PC-9 (cell line): ENCODE measurements at regions not wholly inside any gene's neighbourhood (a gene's known extent, or its start where the extent isn't known, plus 50 kb on each side); places are given as distances from the start of the nearest gene placed in this dataset.
"Not testable (repeated sequence)": the region's sequence is repeated elsewhere in the genome, so short reads cannot be mapped to it uniquely, and the experiment has no call there.

Experiments used
- BruUV-seq: library from RNA; stranded (reverse); fragments of 400-500 nt; replicated peaks from 2 replicates; lab custom pipeline; 2021; lab: Mats Ljungman, UMichigan
- CTCF ChIA-PET: fragments of 300-600 bp; sonication (Branson Sonifier 250); formaldehyde crosslinking; loops from one replicate; lab custom pipeline; 2022; ENCODE audit warnings: antibody characterized with exemption; lab: Charles Lee
- POLR2A ChIA-PET: fragments of 300-600 bp; sonication (Branson Sonifier 250); formaldehyde crosslinking; loops from one replicate; lab custom pipeline; 2022; ENCODE audit warnings: antibody characterized with exemption; ENCODE audit not compliant: unreplicated experiment; lab: Charles Lee
- DNase-seq, 2 experiments: peaks; one replicate each; pipeline versions ENCODE4 v3.0.0 to v3.0.0-alpha.2; 2015 to 2022; ENCODE audit warnings: mixed read lengths in 1 of 2
- H2AFZ ChIP-seq: fragments of 200-600 bp; sonication (generic); 2 replicates; pipeline ENCODE4 v1.8.1; 2017; ENCODE audit warnings: antibody characterized with exemption
- H3F3A ChIP-seq: fragments of 200-600 bp; sonication (generic); 2 replicates; pipeline ENCODE4 v1.8.1; 2017; ENCODE audit warnings: antibody characterized with exemption, mild to moderate bottlenecking, low read depth; ENCODE audit not compliant: insufficient read depth
- H3K27ac ChIP-seq: fragments of 200-600 bp; sonication (generic); 2 replicates; pipeline ENCODE4 v1.6.1; 2016; ENCODE audit warnings: mixed run types
- H3K27me3 ChIP-seq: fragments of 200-600 bp; sonication (generic); 2 replicates; pipeline ENCODE4 v1.6.1; 2016; ENCODE audit warnings: low read depth, mixed run types; ENCODE audit not compliant: insufficient read depth
- H3K36me3 ChIP-seq: fragments of 200-600 bp; sonication (generic); 2 replicates; pipeline ENCODE4 v1.6.1; 2016; ENCODE audit warnings: low read depth, mixed run types
- H3K4me1 ChIP-seq: fragments of 200-600 bp; sonication (generic); replicated peaks from 2 replicates; pipeline ENCODE4 v1.6.1; 2016; ENCODE audit warnings: mixed run types; ENCODE audit not compliant: insufficient read depth
- H3K4me2 ChIP-seq: fragments of 200-600 bp; sonication (generic); 2 replicates; pipeline ENCODE4 v1.6.1; 2017; ENCODE audit warnings: mixed run types
- H3K4me3 ChIP-seq: fragments of 200-600 bp; sonication (generic); 2 replicates; pipeline ENCODE4 v1.6.1; 2016; ENCODE audit warnings: mixed run types
- H3K79me2 ChIP-seq: fragments of 200-600 bp; sonication (generic); 2 replicates; pipeline ENCODE4 v1.6.1; 2017; ENCODE audit warnings: low read depth, mixed run types
- H3K9me2 ChIP-seq: fragments of 200-600 bp; sonication (generic); 2 replicates; pipeline ENCODE4 v1.8.1; 2017; ENCODE audit warnings: mild to moderate bottlenecking; ENCODE audit not compliant: insufficient read depth
- H3K9me3 ChIP-seq: fragments of 200-600 bp; sonication (generic); 2 replicates; pipeline ENCODE4 v1.8.1; 2016; ENCODE audit warnings: low read depth; ENCODE audit not compliant: insufficient read depth
- H4K20me1 ChIP-seq: fragments of 200-600 bp; sonication (generic); 2 replicates; pipeline ENCODE4 v1.8.1; 2017; ENCODE audit not compliant: insufficient read depth
- EZH2 ChIP-seq: fragments of 200-600 bp; sonication (generic); IDR thresholded peaks from 2 replicates; pipeline ENCODE4 v1.8.0; 2017; ENCODE audit warnings: antibody characterized with exemption, low read depth
- intact Hi-C: fragments of 100-400 bp; cut with micrococcal nuclease; formaldehyde crosslinking; loops from one replicate; pipeline ENCODE4 v1.10.0; 2022; ENCODE audit not compliant: unreplicated experiment
- TF ChIP-seq, protein P1 (sequence below): fragments of 200-600 bp; sonication (generic); conservative IDR thresholded peaks from 2 replicates; pipeline ENCODE4 v1.6.1; 2017; ENCODE audit warnings: mixed run types, antibody characterized with exemption, mild to moderate bottlenecking, moderate library complexity

DNA sequence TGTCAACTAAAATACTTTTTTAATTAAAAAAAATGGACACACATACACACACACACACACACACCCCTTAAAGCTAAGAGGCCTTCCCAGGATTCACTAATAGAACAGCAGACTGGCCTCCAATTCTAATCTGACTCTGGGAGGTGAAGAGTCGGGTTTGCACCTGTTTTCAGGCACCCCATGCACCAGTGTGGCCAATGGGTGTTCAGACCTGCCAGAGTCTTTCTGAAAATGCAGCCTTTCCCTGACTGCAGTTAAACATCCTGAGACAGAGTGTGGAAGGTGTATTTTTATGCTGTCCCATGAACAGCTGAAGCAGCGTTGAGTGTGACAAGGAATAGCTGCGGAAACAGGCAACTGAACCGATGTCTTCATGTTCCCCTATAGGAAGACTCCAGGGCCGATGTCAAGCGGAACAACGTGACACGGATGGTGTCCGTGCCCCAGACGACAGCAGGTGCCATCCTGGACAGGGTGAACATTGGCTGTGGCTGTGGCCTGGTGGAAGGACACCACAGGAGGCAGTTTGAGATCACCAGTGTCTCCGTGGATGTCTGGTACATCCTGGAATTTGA, 74.6 kb upstream of the LYZL2 start:
- Histone ChIP-seq H3K27ac (no peak overlapping the region), H3K4me3 (no peak overlapping the region), H3K79me2 (no peaks in the 10 kb centered on the region), H3K4me1 (0 out of 2 replicates have a peak, but pooled peaks cover 5% of the 10 kb centered on the region), H3K9me2 (no peaks in the 10 kb centered on the region), H3K4me2 (no peak overlapping the region), H4K20me1 (no peaks in the 10 kb centered on the region), H2AFZ (no peak overlapping the region), H3K36me3 (no peaks in the 10 kb centered on the region), H3F3A (no peaks in the 10 kb centered on the region; the same call in 1 of the 2 replicates), H3K9me3 (no peaks in the 10 kb centered on the region), H3K27me3 (no peaks in the 10 kb centered on the region)
- ChIA-PET POLR2A (no interaction called here), CTCF (interaction anchor here (0.7 kb wide), 1 partner anchor 214 kb away, joined by 3 read pairs; no protein-coding TSS in a partner anchor)
- DNase-seq, result no peak
- no TSS peak for BruUV-seq
- intact Hi-C loops, result no loop called here
- TF ChIP-seq, protein P1, sequence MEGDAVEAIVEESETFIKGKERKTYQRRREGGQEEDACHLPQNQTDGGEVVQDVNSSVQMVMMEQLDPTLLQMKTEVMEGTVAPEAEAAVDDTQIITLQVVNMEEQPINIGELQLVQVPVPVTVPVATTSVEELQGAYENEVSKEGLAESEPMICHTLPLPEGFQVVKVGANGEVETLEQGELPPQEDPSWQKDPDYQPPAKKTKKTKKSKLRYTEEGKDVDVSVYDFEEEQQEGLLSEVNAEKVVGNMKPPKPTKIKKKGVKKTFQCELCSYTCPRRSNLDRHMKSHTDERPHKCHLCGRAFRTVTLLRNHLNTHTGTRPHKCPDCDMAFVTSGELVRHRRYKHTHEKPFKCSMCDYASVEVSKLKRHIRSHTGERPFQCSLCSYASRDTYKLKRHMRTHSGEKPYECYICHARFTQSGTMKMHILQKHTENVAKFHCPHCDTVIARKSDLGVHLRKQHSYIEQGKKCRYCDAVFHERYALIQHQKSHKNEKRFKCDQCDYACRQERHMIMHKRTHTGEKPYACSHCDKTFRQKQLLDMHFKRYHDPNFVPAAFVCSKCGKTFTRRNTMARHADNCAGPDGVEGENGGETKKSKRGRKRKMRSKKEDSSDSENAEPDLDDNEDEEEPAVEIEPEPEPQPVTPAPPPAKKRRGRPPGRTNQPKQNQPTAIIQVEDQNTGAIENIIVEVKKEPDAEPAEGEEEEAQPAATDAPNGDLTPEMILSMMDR, result no peak
- TF ChIP-seq EZH2, result no peak

DNA sequence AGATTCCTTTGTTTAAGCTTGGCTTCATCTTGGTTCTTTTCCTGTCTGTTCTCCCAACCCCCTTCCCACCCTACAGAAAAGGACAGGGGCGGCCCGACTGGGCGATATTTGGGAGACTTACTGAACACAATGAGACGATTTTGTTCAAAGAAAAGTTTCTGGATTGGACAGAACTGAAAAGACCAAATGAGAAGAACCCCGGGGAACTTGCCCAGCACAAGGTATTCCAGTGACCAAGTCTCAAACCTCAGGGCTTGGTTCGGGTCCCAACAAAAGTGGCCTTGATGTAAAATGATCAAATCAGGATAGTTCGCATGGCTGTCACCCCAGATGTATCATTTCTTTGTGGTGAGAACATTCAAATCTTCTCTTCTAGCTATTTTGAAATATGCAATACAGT, 73.9 kb upstream of the LYZL2 start:
- intact Hi-C loops, H4K20me1 ChIP-seq, BruUV-seq, H2AFZ ChIP-seq, H3K27me3 ChIP-seq, H3F3A ChIP-seq, H3K79me2 ChIP-seq, CTCF ChIA-PET, H3K9me3 ChIP-seq, H3K4me2 ChIP-seq, H3K4me1 ChIP-seq, DNase-seq, H3K4me3 ChIP-seq, H3K27ac ChIP-seq, POLR2A ChIA-PET, H3K36me3 ChIP-seq, H3K9me2 ChIP-seq: not testable (repeated sequence)

DNA sequence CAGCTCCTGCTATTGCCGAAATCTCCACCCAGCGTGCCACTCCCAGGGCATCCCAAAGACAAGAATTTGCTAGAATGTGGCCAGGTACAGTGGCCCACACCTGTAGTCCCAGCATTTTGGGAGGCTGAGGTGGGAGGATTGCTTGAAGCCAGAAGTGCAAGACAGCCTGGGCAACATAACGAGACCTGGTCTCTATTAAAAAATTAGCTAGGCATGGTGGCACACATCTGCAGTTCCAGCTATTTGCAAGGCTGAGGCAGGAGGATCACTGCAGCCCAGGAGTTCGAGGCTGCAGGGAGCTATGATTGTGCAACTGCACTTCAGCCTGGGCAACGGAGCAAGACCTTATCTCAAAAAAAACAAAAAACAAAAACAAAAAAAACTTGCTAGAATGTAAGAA, 73.3 kb upstream of the LYZL2 start:
- no TSS peak for BruUV-seq
- H3K4me3 ChIP-seq, result no peak overlapping the region
- H3K4me2 ChIP-seq, result no peak overlapping the region
- no peak for DNase-seq
- H3K27ac ChIP-seq, result no peak overlapping the region
- ChIA-PET CTCF (interaction anchor here (0.6 kb wide), 1 partner anchor 15 kb away, joined by 7 read pairs; no protein-coding TSS in a partner anchor), POLR2A (no interaction called here)
- H3K9me3 ChIP-seq, result no peaks in the 10 kb centered on the region
- no peaks in the 10 kb centered on the region for H4K20me1 ChIP-seq
- H2AFZ ChIP-seq, result no peak overlapping the region
- no peak for TF ChIP-seq EZH2
- TF ChIP-seq, protein P1, result no peak
- no peaks in the 10 kb centered on the region for H3K27me3 ChIP-seq
- no peaks in the 10 kb centered on the region for H3K36me3 ChIP-seq
- H3F3A ChIP-seq, result no peaks in the 10 kb centered on the region; the same call in 1 of the 2 replicates
- H3K9me2 ChIP-seq, result no peaks in the 10 kb centered on the region
- intact Hi-C loops, result no loop called here
- 0 out of 2 replicates have a peak, but pooled peaks cover 5% of the 10 kb centered on the region for H3K4me1 ChIP-seq
- H3K79me2 ChIP-seq, result no peaks in the 10 kb centered on the region
